H1 (cell line): ENCODE measurements at regions not wholly inside any gene's neighbourhood (a gene's known extent, or its start where the extent isn't known, plus 50 kb on each side); places are given as distances from the start of the nearest gene placed in this dataset.

Source experiments
- CTCF ChIA-PET: fragments of 300-600 bp; sonication (Branson Sonifier 250); formaldehyde crosslinking; loops from one replicate; lab custom pipeline; 2021; ENCODE audit not compliant: partially characterized antibody; lab: Charles Lee
- POLR2A ChIA-PET: fragments of 300-600 bp; sonication (Branson Sonifier 250); formaldehyde crosslinking; loops from one replicate; lab custom pipeline; 2021; ENCODE audit warnings: inconsistent platforms; ENCODE audit not compliant: partially characterized antibody; lab: Charles Lee
- DNase-seq, 2 experiments: peaks; one replicate each; pipeline versions ENCODE4 v3.0.0 to v3.0.0-alpha.2; 2010 to 2022; ENCODE audit warnings: low spot score in 2 of 2, low read depth in 1 of 2, mixed read lengths in 1 of 2
- FAIRE-seq: peaks from 2 replicates; lab custom pipeline; 2011; peaks lifted over from hg19 to GRCh38; lab: Jason Lieb, UNC
- H2AFZ ChIP-seq: 2 replicates; pipeline ENCODE4 v1.8.1; 2012; ENCODE audit warnings: low read length, inconsistent platforms
- H2AK5ac ChIP-seq: 2 replicates; pipeline ENCODE4 v1.6.1; 2013; ENCODE audit warnings: low read depth, low read length
- H2BK120ac ChIP-seq: replicated peaks from 2 replicates; pipeline ENCODE3; 2013; ENCODE audit warnings: low read depth, low read length, inconsistent platforms
- H2BK12ac ChIP-seq: 2 replicates; pipeline ENCODE4 v1.6.1; 2013; ENCODE audit warnings: low read depth, low read length
- H2BK15ac ChIP-seq: 2 replicates; pipeline ENCODE4 v1.6.1; 2013; ENCODE audit warnings: low read length
- H2BK20ac ChIP-seq: 2 replicates; pipeline ENCODE4 v1.6.1; 2013; ENCODE audit warnings: low read length
- H2BK5ac ChIP-seq: 2 replicates; pipeline ENCODE4 v1.6.1; 2013; ENCODE audit warnings: low read depth, low read length
- H3K14ac ChIP-seq: 2 replicates; pipeline ENCODE4 v1.6.1; 2013; ENCODE audit warnings: inconsistent platforms; ENCODE audit not compliant: insufficient read length
- H3K18ac ChIP-seq: 2 replicates; pipeline ENCODE4 v1.6.1; 2013; ENCODE audit warnings: low read length; ENCODE audit errors: extremely low read depth
- H3K23ac ChIP-seq: 2 replicates; pipeline ENCODE4 v1.6.1; 2013; ENCODE audit warnings: inconsistent platforms; ENCODE audit not compliant: insufficient read length
- H3K23me2 ChIP-seq: 2 replicates; pipeline ENCODE4 v1.6.1; 2013; ENCODE audit warnings: low read depth, low read length
- H3K27ac ChIP-seq: 2 replicates; pipeline ENCODE4 v1.6.1; 2011; ENCODE audit warnings: low read depth, low read length, inconsistent platforms
- H3K27me3 ChIP-seq, 4 experiments: replicated peaks in 1 of 4; 1 replicate in 1 of 4; 2 replicates in 3 of 4; pipeline versions ENCODE4 v1.6.1 to v1.8.1; 2011 to 2013; ENCODE audit warnings: low read length in 3 of 4, mild to moderate bottlenecking in 3 of 4, inconsistent platforms in 2 of 4, mixed read lengths in 2 of 4, moderate library complexity in 1 of 4; ENCODE audit not compliant: control insufficient read depth in 3 of 4, insufficient read depth in 3 of 4; ENCODE audit errors: extremely low read depth in 1 of 4
- H3K36me3 ChIP-seq, 4 experiments: 2 replicates each; pipeline versions ENCODE4 v1.6.1 to v1.8.1; 2011 to 2013; ENCODE audit warnings: mild to moderate bottlenecking in 4 of 4, low read length in 3 of 4, moderate library complexity in 2 of 4, control low read depth in 1 of 4, inconsistent platforms in 1 of 4; ENCODE audit not compliant: insufficient read depth in 4 of 4, control insufficient read depth in 2 of 4
- H3K4ac ChIP-seq: replicated peaks from 2 replicates; pipeline ENCODE3; 2013; ENCODE audit warnings: low read length, low read depth, mixed read lengths, inconsistent platforms; ENCODE audit not compliant: insufficient read length
- H3K4me1 ChIP-seq, 4 experiments: replicated peaks in 1 of 4; 1 replicate in 1 of 4; 2 replicates in 3 of 4; pipeline versions ENCODE4 v1.6.1 to v1.8.1; 2011 to 2013; ENCODE audit warnings: low read length in 3 of 4, inconsistent platforms in 2 of 4, mixed read lengths in 1 of 4; ENCODE audit not compliant: insufficient read depth in 4 of 4, control insufficient read depth in 3 of 4
- H3K4me2 ChIP-seq, 2 experiments: 2 replicates each; pipeline versions ENCODE4 v1.6.1 to v1.8.1; 2011 to 2013; ENCODE audit warnings: low read depth in 2 of 2, low read length in 2 of 2, control low read depth in 1 of 2, inconsistent platforms in 1 of 2, mild to moderate bottlenecking in 1 of 2; ENCODE audit not compliant: insufficient read depth in 1 of 2
- H3K4me3 ChIP-seq, 4 experiments: fragments of 200-600, 300-600 bp in 1 of 4; sonication (generic), shearing (Covaris generic), sonication (Bioruptor Twin) in 1 of 4; 2 replicates each; pipeline versions ENCODE4 v1.5.1 to v1.8.1; 2011 to 2016; ENCODE audit warnings: low read length in 4 of 4, low read depth in 3 of 4, control low read depth in 2 of 4, inconsistent platforms in 2 of 4, mild to moderate bottlenecking in 2 of 4, mixed read lengths in 1 of 4, moderate library complexity in 1 of 4; ENCODE audit not compliant: insufficient read depth in 2 of 4; ENCODE audit errors: extremely low read depth in 1 of 4
- H3K56ac ChIP-seq: replicated peaks from 2 replicates; pipeline ENCODE3; 2013; ENCODE audit warnings: low read depth, mild to moderate bottlenecking, mixed read lengths, low read length, inconsistent platforms; ENCODE audit not compliant: insufficient read length
- H3K79me1 ChIP-seq: 2 replicates; pipeline ENCODE4 v1.6.1; 2013; ENCODE audit warnings: low read depth, low read length, control low read depth
- H3K79me2 ChIP-seq, 2 experiments: 2 replicates each; pipeline versions ENCODE4 v1.6.1 to v1.8.1; 2012 to 2013; ENCODE audit warnings: low read length in 2 of 2, mild to moderate bottlenecking in 2 of 2, inconsistent platforms in 1 of 2; ENCODE audit not compliant: insufficient read depth in 2 of 2, control insufficient read depth in 1 of 2
- H3K9ac ChIP-seq, 4 experiments: replicated peaks in 1 of 4; 1 replicate in 1 of 4; 2 replicates in 3 of 4; pipeline versions ENCODE4 v1.6.1 to v1.8.1; 2011 to 2013; ENCODE audit warnings: low read depth in 3 of 4, low read length in 3 of 4, control low read depth in 2 of 4, mild to moderate bottlenecking in 2 of 4, moderate library complexity in 2 of 4, inconsistent platforms in 1 of 4; ENCODE audit errors: extremely low read depth in 1 of 4
- H3K9me3 ChIP-seq, 2 experiments: 2 replicates each; pipeline versions ENCODE4 v1.6.1 to v1.8.1; 2012 to 2013; ENCODE audit warnings: mild to moderate bottlenecking in 2 of 2, moderate library complexity in 2 of 2, control low read depth in 1 of 2, inconsistent platforms in 1 of 2, low read depth in 1 of 2, low read length in 1 of 2, mixed read lengths in 1 of 2; ENCODE audit not compliant: insufficient read depth in 2 of 2
- H4K20me1 ChIP-seq, 2 experiments: replicated peaks in 1 of 2; 2 replicates each; pipeline versions ENCODE3 to v1.8.1; 2011 to 2013; ENCODE audit warnings: inconsistent platforms in 2 of 2, low read length in 2 of 2, mild to moderate bottlenecking in 1 of 2; ENCODE audit not compliant: insufficient read depth in 2 of 2, control insufficient read depth in 1 of 2
- H4K5ac ChIP-seq: 2 replicates; pipeline ENCODE4 v1.6.1; 2013; ENCODE audit warnings: low read length, low read depth, mixed read lengths, inconsistent platforms; ENCODE audit not compliant: insufficient read length
- H4K8ac ChIP-seq: 2 replicates; pipeline ENCODE4 v1.8.0; 2013; ENCODE audit warnings: mild to moderate bottlenecking, moderate library complexity, low read length, inconsistent platforms; ENCODE audit not compliant: insufficient read depth; ENCODE audit errors: extremely low read depth
- H4K91ac ChIP-seq: replicated peaks from 2 replicates; pipeline ENCODE3; 2013; ENCODE audit warnings: low read length, mixed read lengths, inconsistent platforms; ENCODE audit not compliant: insufficient read length
- ASH2L ChIP-seq: fragments of 200-600, 300-600 bp; sonication (generic); IDR thresholded peaks from one replicate; pipeline ENCODE4 v1.7.1; 2017; ENCODE audit warnings: low read length
- ATF3 ChIP-seq: IDR thresholded peaks from 2 replicates; pipeline ENCODE4 v1.6.1; 2011; ENCODE audit warnings: low read depth, mild to moderate bottlenecking, low read length; ENCODE audit not compliant: insufficient read depth
- BACH1 ChIP-seq: IDR thresholded peaks from 2 replicates; pipeline ENCODE4 v1.6.1; 2012; ENCODE audit warnings: low read length, improper control_type of control experiment
- BRCA1 ChIP-seq: IDR thresholded peaks from 2 replicates; pipeline ENCODE4 v1.6.1; 2012; ENCODE audit warnings: low read depth, low read length, improper control_type of control experiment
- CHD1 ChIP-seq: IDR thresholded peaks from 2 replicates; pipeline ENCODE4 v1.6.1; 2012; ENCODE audit warnings: low read depth, low read length, improper control_type of control experiment
- CTBP2 ChIP-seq: IDR thresholded peaks from 2 replicates; pipeline ENCODE4 v1.7.0; 2011; ENCODE audit warnings: borderline replicate concordance, mild to moderate bottlenecking, moderate library complexity, mixed read lengths, low read length; ENCODE audit not compliant: insufficient read depth, insufficient read length
- GABPA ChIP-seq: IDR thresholded peaks from 2 replicates; pipeline ENCODE4 v1.6.1; 2011; ENCODE audit warnings: mild to moderate bottlenecking, low read length, moderate library complexity, borderline replicate concordance; ENCODE audit not compliant: insufficient read depth
- NANOG ChIP-seq: IDR thresholded peaks from 2 replicates; pipeline ENCODE4 v1.6.1; 2011; ENCODE audit warnings: low read length, low read depth, mild to moderate bottlenecking, inconsistent platforms; ENCODE audit not compliant: insufficient read depth, poor library complexity, severe bottlenecking
- POLR2A ChIP-seq, 2 experiments: IDR thresholded peaks; 1 replicate in 1 of 2; 2 replicates in 1 of 2; pipeline ENCODE4 v1.6.1; 2011; ENCODE audit warnings: low read depth in 2 of 2, low read length in 2 of 2, mild to moderate bottlenecking in 2 of 2; ENCODE audit errors: control extremely low read depth in 1 of 2
- RFX5 ChIP-seq: IDR thresholded peaks from 2 replicates; pipeline ENCODE4 v1.6.1; 2011; ENCODE audit warnings: low read depth, low read length, improper control_type of control experiment, borderline replicate concordance
- SAP30 ChIP-seq: fragments of 300-600 bp; sonication (generic); IDR thresholded peaks from 2 replicates; pipeline ENCODE4 v1.7.1; 2012; ENCODE audit warnings: low read length, moderate library complexity, mild to moderate bottlenecking, inconsistent platforms; ENCODE audit not compliant: insufficient read depth, insufficient replicate concordance
- SIN3A ChIP-seq, 2 experiments: IDR thresholded peaks in 1 of 2; conservative IDR thresholded peaks in 1 of 2; 2 replicates each; pipeline ENCODE4 v1.6.1; 2011 to 2012; ENCODE audit warnings: low read length in 2 of 2, improper control_type of control experiment in 1 of 2, low read depth in 1 of 2, mild to moderate bottlenecking in 1 of 2
- TAF1 ChIP-seq: IDR thresholded peaks from 2 replicates; pipeline ENCODE4 v1.6.1; 2011; ENCODE audit warnings: mild to moderate bottlenecking, low read depth, low read length
- WGBS, 2 experiments: shearing (Covaris generic) in 1 of 2; methylation state at CpG; one replicate each; pipeline versions ENCODE4 v1.1.6 to v1.1.7; 2013 to 2015; ENCODE audit warnings: low lambda C conversion rate in 2 of 2, mixed read lengths in 2 of 2, inconsistent platforms in 1 of 2, low coverage in 1 of 2, missing lambda C conversion rate in 1 of 2; ENCODE audit not compliant: insufficient replicate concordance in 2 of 2, insufficient coverage in 1 of 2, insufficient read length in 1 of 2; ENCODE audit errors: extremely low coverage in 1 of 2, missing lambda C conversion rate in 1 of 2; 5-methylcytosine and 5-hydroxymethylcytosine counted together

GRCh38 chr14:37753459-37753858, 158.0 kb downstream of the TTC6 start:
- Histone ChIP-seq H2AK5ac (no peak overlapping the region), H3K14ac (no peak overlapping the region), H4K8ac (no peak overlapping the region; the same call in 1 of the 2 replicates), H2BK15ac (no peak overlapping the region), H3K9me3 (no peaks in the 10 kb centered on the region), H3K27me3 (no peaks in the 10 kb centered on the region), H2AFZ (no peak overlapping the region), H3K18ac (no peak overlapping the region), H3K56ac (no peak overlapping the region), H3K23me2 (no peaks in the 10 kb centered on the region), H2BK12ac (no peak overlapping the region), H3K79me1 (no peaks in the 10 kb centered on the region), H3K9ac (no peak overlapping the region), H4K5ac (no peak overlapping the region), H2BK20ac (no peak overlapping the region), H4K91ac (no peak overlapping the region), H3K4me2 (no peak overlapping the region), H3K27ac (no peak overlapping the region), H4K20me1 (no peaks in the 10 kb centered on the region), H3K4me3 (no peak overlapping the region), H3K4me1 (no peaks in the 10 kb centered on the region), H3K36me3 (no peaks in the 10 kb centered on the region), H3K79me2 (no peaks in the 10 kb centered on the region), H3K4ac (no peak overlapping the region), H3K23ac (no peak overlapping the region), H2BK120ac (no peak overlapping the region), H2BK5ac (no peak overlapping the region)
- FAIRE-seq = no peak
- ChIA-PET CTCF (interaction anchor here (0.6 kb wide), 1 partner anchor 1216 kb away, joined by 5 read pairs; no protein-coding TSS in a partner anchor), POLR2A (no interaction called here)
- no peak for DNase-seq
- 88% methylated on average over 5 of the region's 5 CpGs; no CpG with 5 or more reads in 1 of the 2 experiments for WGBS, 2 experiments
- TF ChIP-seq ASH2L (no peak), RFX5 (no peak), ATF3 (no peak), TAF1 (no peak), BRCA1 (no peak), BACH1 (no peak), CTBP2 (no peak), SAP30 (no peak), POLR2A (IDR thresholded peaks at IDR 0.05; ENCODE audit: control extremely low read depth in 1 of 2, low read depth in 2 of 2, low read length in 2 of 2) (no peak), SIN3A (conservative IDR thresholded peaks at IDR 0.05 in 1 of 2, IDR thresholded peaks at IDR 0.05 in 1 of 2; ENCODE audit: low read depth in 1 of 2, low read length in 2 of 2) (no peak), GABPA (no peak), CHD1 (no peak), NANOG (no peak)
